ENCODE measurements at regions not wholly inside any gene's neighbourhood (a gene's known extent, or its start where the extent isn't known, plus 50 kb on each side); places are given as distances from the start of the nearest gene placed in this dataset.

- H3K27ac ChIP-seq, result no peak overlapping the region
- POLR2A ChIA-PET (ENCODE audit: low non-redundant PET), result no interaction called here
- DNase-seq (ENCODE audit: low spot score), result no peak
- TF ChIP-seq CTCF (conservative IDR thresholded peaks at IDR 0.05; ENCODE audit: low read depth), result no peak
- CTCF ChIA-PET, result interaction anchor here (0.5 kb wide), 1 partner anchor 60 kb away, joined by 3 read pairs; no protein-coding TSS in a partner anchor
Measured at GRCh38 chr11:114821621-114822412, 143.5 kb downstream of the NXPE2 start.

GRCh38 chr11:114826910-114827442 is 148.6 kb downstream of the NXPE2 start:
- no peak for TF ChIP-seq CTCF (conservative IDR thresholded peaks at IDR 0.05; ENCODE audit: low read depth)
- H3K27ac ChIP-seq, result no peak overlapping the region
- no peak for DNase-seq (ENCODE audit: low spot score)
- ChIA-PET POLR2A (ENCODE audit: low non-redundant PET) (no interaction called here), CTCF (interaction anchor here (0.7 kb wide), 1 partner anchor 879 kb away, joined by 5 read pairs; no protein-coding TSS in a partner anchor)

- H3K27ac ChIP-seq, result no peak overlapping the region
- ChIA-PET POLR2A (ENCODE audit: low non-redundant PET) (no interaction called here), CTCF (interaction anchor here (0.7 kb wide), 2 partner anchors 879 to 1019 kb away, joined by 4 to 5 read pairs; no protein-coding TSS in a partner anchor)
- no peak for DNase-seq (ENCODE audit: low spot score)
- no peak for TF ChIP-seq CTCF (conservative IDR thresholded peaks at IDR 0.05; ENCODE audit: low read depth)
Measured at GRCh38 chr11:114827736-114828135, 149.4 kb downstream of the NXPE2 start.

GRCh38 chr11:114832532-114833125 is 154.3 kb downstream of the NXPE2 start:
- no peak for TF ChIP-seq CTCF (conservative IDR thresholded peaks at IDR 0.05; ENCODE audit: low read depth)
- ChIA-PET POLR2A (ENCODE audit: low non-redundant PET) (no interaction called here), CTCF (no interaction called here)
- no peak for DNase-seq (ENCODE audit: low spot score)
- no peak overlapping the region for H3K27ac ChIP-seq

- H3K27ac ChIP-seq, result no peak overlapping the region
- DNase-seq (ENCODE audit: low spot score), result no peak
- no peak for TF ChIP-seq CTCF (conservative IDR thresholded peaks at IDR 0.05; ENCODE audit: low read depth)
- ChIA-PET POLR2A (ENCODE audit: low non-redundant PET) (no interaction called here), CTCF (no interaction called here)
Measured at GRCh38 chr11:114836161-114836560, 157.8 kb downstream of the NXPE2 start.

- DNase-seq (ENCODE audit: low spot score), result no peak
- no peak for TF ChIP-seq CTCF (conservative IDR thresholded peaks at IDR 0.05; ENCODE audit: low read depth)
- H3K27ac ChIP-seq, result no peak overlapping the region
- POLR2A ChIA-PET (ENCODE audit: low non-redundant PET), result no interaction called here
- CTCF ChIA-PET, result no interaction called here
Measured at GRCh38 chr11:114844896-114845295, 166.6 kb downstream of the NXPE2 start.
